ENCODE measurements at regions not wholly inside any gene's neighbourhood (a gene's known extent, or its start where the extent isn't known, plus 50 kb on each side); places are given as distances from the start of the nearest gene placed in this dataset.

DNA sequence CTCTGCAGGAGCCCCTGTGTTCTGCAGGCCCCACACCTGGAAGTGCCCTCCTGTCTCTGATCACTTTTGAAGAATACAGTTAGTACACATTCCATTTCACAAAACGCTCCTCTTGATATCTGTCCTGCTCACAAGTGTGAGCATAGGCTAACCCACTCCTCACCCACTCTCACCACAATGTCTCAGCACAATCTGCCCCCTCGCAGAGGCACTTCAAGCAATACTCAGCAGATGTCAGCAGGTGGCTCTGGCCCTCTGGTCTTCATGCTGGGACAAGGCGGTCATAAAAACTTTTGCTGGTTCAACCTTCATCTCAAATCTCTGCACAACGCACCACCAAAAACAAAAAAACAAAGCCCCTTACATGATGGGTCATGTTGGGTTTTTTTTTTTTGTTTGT, 671.2 kb downstream of the MATN1 start:
- no peak for ATAC-seq (replicated peaks)
- no peak overlapping the region for H3K4me3 Mint-ChIP-seq
- no peaks in the 10 kb centered on the region for H3K36me3 Mint-ChIP-seq
- peaks cover 9 to 12% of the 10 kb centered on the region in 2 donors for H3K27me3 Mint-ChIP-seq
- no peak for DNase-seq
- no peaks in the 10 kb centered on the region for H3K9me3 Mint-ChIP-seq
- H3K27ac Mint-ChIP-seq: no peak overlapping the region
- no peaks in the 10 kb centered on the region for H3K4me1 Mint-ChIP-seq

DNA sequence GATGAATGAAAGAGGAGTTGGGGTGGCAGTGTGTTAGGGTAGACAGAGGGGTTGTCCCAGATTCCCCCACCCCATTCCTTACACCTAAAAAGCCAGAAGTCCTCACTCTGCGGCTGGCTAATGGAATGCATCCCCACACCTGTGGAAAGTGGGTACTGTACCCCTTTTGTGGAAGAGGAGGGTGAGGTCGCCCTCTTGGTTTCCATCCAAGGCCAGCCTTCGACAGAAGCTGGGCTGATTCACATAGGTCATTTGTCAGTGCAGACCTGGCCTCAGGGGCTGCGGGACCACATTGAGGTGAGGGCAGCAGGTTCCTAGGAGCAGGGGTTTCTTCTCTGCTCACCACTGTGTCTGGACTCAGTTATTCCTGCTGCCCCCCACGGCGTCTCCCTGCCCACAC, 671.6 kb downstream of the MATN1 start:
- Mint-ChIP-seq H3K27ac (no peak overlapping the region), H3K9me3 (no peaks in the 10 kb centered on the region), H3K4me1 (no peaks in the 10 kb centered on the region), H3K4me3 (no peak overlapping the region), H3K36me3 (no peaks in the 10 kb centered on the region), H3K27me3 (peaks cover 8 to 12% of the 10 kb centered on the region in 2 donors)
- ATAC-seq (replicated peaks) (no peak), DNase-seq (no peak)

- Mint-ChIP-seq H3K9me3 (no peaks in the 10 kb centered on the region), H3K4me3 (no peak overlapping the region), H3K36me3 (no peaks in the 10 kb centered on the region), H3K4me1 (no peaks in the 10 kb centered on the region), H3K27me3 (peaks cover 5 to 12% of the 10 kb centered on the region in 2 donors), H3K27ac (no peak overlapping the region)
- DNase-seq (no peak), ATAC-seq (replicated peaks) (no peak)
Measured at GRCh38 chr1:30049748-30050296, 673.6 kb downstream of the MATN1 start.

DNA sequence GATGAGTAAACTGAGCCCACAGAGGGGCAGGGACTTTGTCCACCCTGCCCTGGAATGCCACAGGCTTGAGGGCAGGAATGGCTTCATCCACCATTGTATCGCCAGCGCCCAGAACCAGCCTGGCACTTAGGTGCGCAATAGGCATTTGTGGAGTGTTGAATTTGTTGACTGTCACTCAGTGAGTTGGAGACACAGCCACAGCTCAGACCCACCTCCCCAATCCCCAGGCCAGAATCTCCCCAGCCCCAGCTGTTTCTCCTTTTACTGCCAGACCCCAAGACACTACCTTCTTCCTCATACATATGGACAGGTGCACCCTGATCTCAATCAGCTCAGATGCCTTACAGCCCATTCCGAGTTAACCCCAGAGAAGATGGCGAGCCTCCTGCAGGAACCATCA, 674.5 kb downstream of the MATN1 start:
- peaks cover 5 to 12% of the 10 kb centered on the region in 2 donors for H3K27me3 Mint-ChIP-seq
- H3K36me3 Mint-ChIP-seq: peaks cover 3 to 4% of the 10 kb centered on the region in 2 donors
- DNase-seq: no peak
- H3K4me3 Mint-ChIP-seq: no peak overlapping the region
- ATAC-seq (replicated peaks): no peak
- H3K4me1 Mint-ChIP-seq: no peaks in the 10 kb centered on the region
- peaks cover 3 to 4% of the 10 kb centered on the region in 2 donors for H3K9me3 Mint-ChIP-seq
- H3K27ac Mint-ChIP-seq: no peak overlapping the region

DNA sequence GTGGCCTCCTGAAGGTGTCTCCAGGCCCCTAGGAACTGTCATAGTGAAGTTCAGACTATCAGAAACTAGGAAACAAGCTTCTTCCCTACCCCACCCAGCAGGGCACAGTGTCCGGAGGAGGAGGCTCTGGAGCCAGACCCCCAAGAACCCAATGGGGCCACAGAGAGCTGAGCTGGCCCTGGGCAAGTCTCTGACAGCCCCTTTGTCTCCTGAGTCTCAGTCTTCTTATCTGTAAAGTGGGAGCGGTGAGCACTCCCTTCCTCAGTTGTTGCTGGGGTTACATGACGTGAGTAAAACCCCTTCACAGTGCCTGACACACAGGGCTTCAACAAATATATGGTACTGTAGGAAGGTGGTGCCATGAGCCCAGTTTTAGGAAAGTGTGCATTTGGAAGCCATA, 675.8 kb downstream of the MATN1 start:
- Mint-ChIP-seq H3K36me3 (peaks cover 5 to 6% of the 10 kb centered on the region in 2 donors), H3K9me3 (peaks cover 7 to 9% of the 10 kb centered on the region in 2 donors), H3K4me3 (no peak overlapping the region), H3K4me1 (no peaks in the 10 kb centered on the region), H3K27ac (no peak overlapping the region), H3K27me3 (peaks cover 0 to 12% of the 10 kb centered on the region in 2 donors)
- no peak for DNase-seq
- no peak for ATAC-seq (replicated peaks)

- ATAC-seq (replicated peaks) (no peak), DNase-seq (no peak)
- Mint-ChIP-seq H3K4me1 (no peaks in the 10 kb centered on the region), H3K9me3 (peaks cover 7 to 9% of the 10 kb centered on the region in 2 donors), H3K4me3 (no peak overlapping the region), H3K27ac (no peak overlapping the region), H3K27me3 (peaks cover 0 to 6% of the 10 kb centered on the region in 2 donors), H3K36me3 (peaks cover 5 to 6% of the 10 kb centered on the region in 2 donors)
Measured at GRCh38 chr1:30046751-30047150, 676.6 kb downstream of the MATN1 start.

DNA sequence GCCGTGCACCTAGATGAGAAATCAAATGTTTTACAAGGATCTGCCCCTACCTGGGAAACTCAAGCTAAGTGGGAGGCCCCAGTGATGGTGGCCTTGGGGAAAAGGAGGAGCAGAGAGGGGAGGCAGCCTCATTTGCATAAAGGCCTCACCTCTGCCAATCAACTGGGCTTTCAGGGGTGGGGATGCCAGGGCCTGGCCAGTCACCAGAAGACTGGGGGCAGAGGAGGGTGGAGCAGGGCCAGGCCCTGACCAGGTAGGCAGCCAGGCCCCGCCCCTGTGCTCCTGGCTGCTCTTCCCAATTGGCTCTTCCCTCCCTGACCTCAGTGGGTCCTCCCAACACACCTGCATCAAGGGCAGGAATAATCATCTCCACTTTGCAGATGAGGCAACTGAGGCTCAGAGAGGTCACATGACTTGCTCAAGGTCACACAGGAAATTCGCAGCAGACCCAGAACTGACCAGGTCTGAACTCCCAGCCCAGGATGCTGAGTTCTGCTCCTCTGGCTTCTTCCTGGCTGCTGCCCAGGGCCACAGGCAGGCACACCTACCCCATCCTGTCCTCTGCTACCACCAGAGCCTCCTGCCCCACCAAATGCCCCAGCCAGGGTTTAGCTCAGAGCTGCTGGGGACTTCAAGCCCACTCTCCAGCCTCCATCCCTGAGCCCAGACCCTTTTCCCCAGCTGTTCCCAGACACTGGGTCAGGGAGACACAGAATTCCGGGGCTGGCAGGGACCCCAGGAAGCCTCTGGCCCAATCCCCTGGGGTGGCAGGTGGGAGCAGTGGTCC, 677.9 kb downstream of the MATN1 start:
- peaks cover 5 to 6% of the 10 kb centered on the region in 2 donors for H3K36me3 Mint-ChIP-seq
- ATAC-seq (replicated peaks) (no peak), DNase-seq (no peak)
- H3K4me1 Mint-ChIP-seq: no peaks in the 10 kb centered on the region
- no peak overlapping the region for H3K4me3 Mint-ChIP-seq
- no peak overlapping the region for H3K27ac Mint-ChIP-seq
- H3K9me3 Mint-ChIP-seq: peaks cover 7 to 9% of the 10 kb centered on the region in 2 donors
- H3K27me3 Mint-ChIP-seq: peaks cover 0 to 6% of the 10 kb centered on the region in 2 donors

GRCh38 chr1:30044656-30045144, 678.7 kb downstream of the MATN1 start:
- no peak overlapping the region for H3K27ac Mint-ChIP-seq

DNA sequence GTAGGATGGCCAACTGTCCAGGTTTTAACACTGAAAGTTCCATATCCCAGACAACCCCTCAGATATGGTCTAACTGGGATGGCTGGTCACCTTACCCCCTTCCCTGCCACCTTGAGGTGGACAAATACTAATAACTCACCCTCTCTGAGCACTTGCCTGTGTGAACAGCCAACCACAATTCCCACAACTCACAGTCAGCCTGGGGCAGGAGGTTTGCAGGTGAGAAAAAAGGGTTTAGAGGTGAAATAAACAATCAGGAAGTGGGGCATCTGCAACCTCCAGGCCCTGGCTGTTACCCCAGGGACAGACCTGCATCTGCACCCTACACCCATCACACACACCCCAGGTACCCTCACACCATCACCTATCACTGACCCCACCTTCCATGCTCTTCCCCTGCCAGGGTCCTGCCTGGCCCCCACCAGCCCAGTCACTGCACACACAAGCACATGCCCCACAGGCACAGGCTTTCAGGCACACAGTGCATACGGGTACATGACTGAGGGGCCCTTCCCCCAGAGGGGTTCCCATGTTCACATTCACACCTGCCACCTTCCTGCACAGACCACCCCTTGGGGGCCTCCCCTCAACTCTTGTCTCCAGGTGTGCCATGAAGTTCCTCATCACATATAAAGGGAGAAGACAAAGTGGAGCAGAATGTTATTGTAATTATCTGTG, 679.5 kb downstream of the MATN1 start:
- Mint-ChIP-seq H3K27me3 (peaks cover 0 to 6% of the 10 kb centered on the region in 2 donors), H3K4me3 (no peak overlapping the region), H3K9me3 (peaks cover 7 to 9% of the 10 kb centered on the region in 2 donors), H3K27ac (no peak overlapping the region), H3K36me3 (peaks cover 5 to 6% of the 10 kb centered on the region in 2 donors), H3K4me1 (no peaks in the 10 kb centered on the region)
- ATAC-seq (replicated peaks) (no peak), DNase-seq (no peak)

More at GRCh38 chr1:30044656-30045144, 678.7 kb downstream of the MATN1 start:
- H3K9me3 Mint-ChIP-seq: peaks cover 7 to 9% of the 10 kb centered on the region in 2 donors
- H3K36me3 Mint-ChIP-seq: peaks cover 5 to 6% of the 10 kb centered on the region in 2 donors
- no peaks in the 10 kb centered on the region for H3K4me1 Mint-ChIP-seq
- ATAC-seq (replicated peaks) (peak in 1 of 2 donors; percentile 33), DNase-seq (no peak)
- H3K27me3 Mint-ChIP-seq: peaks cover 0 to 6% of the 10 kb centered on the region in 2 donors
- H3K4me3 Mint-ChIP-seq: no peak overlapping the region

DNA sequence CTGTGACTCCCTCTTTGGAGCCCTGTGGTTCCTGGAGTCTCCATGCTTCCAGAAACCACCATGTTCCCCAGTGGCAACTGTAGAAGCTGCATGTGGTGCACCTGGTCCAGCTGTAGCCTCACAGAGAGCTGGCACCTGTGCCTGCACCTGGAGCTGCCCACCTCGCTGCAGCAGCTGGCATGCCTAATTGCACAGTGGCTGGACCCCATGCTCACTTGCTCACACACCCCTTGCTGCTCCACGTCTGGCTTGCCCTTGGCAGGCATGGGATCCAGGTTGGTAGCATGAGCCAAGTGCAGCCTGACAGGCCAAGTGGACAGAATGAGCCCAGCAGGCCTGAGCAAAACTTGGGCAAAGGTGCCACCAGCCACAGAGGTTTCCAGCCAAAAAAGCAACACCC, 680.1 kb downstream of the MATN1 start:
- no peak overlapping the region for H3K4me3 Mint-ChIP-seq
- peaks cover 5 to 6% of the 10 kb centered on the region in 2 donors for H3K27me3 Mint-ChIP-seq
- H3K36me3 Mint-ChIP-seq: peaks cover 5 to 6% of the 10 kb centered on the region in 2 donors
- DNase-seq: no peak
- no peak for ATAC-seq (replicated peaks)
- H3K27ac Mint-ChIP-seq: no peak overlapping the region
- H3K4me1 Mint-ChIP-seq: no peaks in the 10 kb centered on the region
- peaks cover 9% of the 10 kb centered on the region in 2 donors for H3K9me3 Mint-ChIP-seq

DNA sequence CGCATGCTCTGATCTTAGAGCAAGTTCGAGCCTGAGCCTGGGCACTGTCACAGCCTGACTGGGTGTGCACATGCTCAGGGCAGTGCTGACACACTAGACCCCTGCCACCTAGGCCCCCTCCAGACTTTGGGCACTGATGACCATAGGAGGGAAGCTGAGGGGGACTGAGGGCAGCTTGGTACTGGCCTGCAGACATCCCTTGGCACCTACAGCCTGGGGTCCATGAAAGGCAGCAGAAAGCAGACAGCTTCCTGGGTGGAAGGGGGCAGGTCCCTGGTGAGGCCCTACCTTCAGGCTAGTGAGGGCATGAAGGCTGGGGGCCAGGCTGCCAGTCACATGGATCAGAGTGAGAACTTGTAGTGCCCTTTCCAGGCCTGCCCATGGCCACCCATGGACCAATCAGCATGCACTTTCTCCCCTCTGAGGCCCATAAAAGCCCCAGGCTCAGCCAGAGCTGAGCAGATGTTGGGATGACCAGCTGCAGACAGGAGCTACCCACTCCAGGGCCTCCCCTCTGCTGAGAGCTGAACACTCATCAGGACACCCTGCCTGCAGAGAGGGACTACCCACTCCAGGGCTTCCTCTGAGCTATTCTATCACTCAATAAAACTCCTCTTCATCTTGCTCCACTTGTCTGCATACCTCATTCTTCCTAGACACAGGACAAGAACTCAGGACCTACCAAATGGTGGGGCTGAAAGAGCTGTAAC, 680.8 kb downstream of the MATN1 start:
- no peaks in the 10 kb centered on the region for H3K4me1 Mint-ChIP-seq
- no peak for DNase-seq

GRCh38 chr1:30041741-30042437, 681.5 kb downstream of the MATN1 start:
- Mint-ChIP-seq H3K4me1 (no peaks in the 10 kb centered on the region), H3K9me3 (peaks cover 9% of the 10 kb centered on the region in 2 donors), H3K36me3 (peaks cover 5 to 6% of the 10 kb centered on the region in 2 donors), H3K27ac (no peak overlapping the region), H3K4me3 (no peak overlapping the region), H3K27me3 (peaks cover 6 to 7% of the 10 kb centered on the region in 2 donors)
- DNase-seq (no peak), ATAC-seq (replicated peaks) (no peak)

More for the DNA sequence above, 680.8 kb downstream of the MATN1 start:
- ATAC-seq (replicated peaks): no peak
- H3K27ac Mint-ChIP-seq: no peak overlapping the region
- H3K9me3 Mint-ChIP-seq: peaks cover 9% of the 10 kb centered on the region in 2 donors
- H3K27me3 Mint-ChIP-seq: peaks cover 6 to 7% of the 10 kb centered on the region in 2 donors
- peaks cover 5 to 6% of the 10 kb centered on the region in 2 donors for H3K36me3 Mint-ChIP-seq
- no peak overlapping the region for H3K4me3 Mint-ChIP-seq

- peaks cover 6 to 12% of the 10 kb centered on the region in 2 donors for H3K27me3 Mint-ChIP-seq
- no peak for DNase-seq
- no peak for ATAC-seq (replicated peaks)
- no peaks in the 10 kb centered on the region for H3K4me1 Mint-ChIP-seq
- H3K9me3 Mint-ChIP-seq: peaks cover 9% of the 10 kb centered on the region in 2 donors
- H3K4me3 Mint-ChIP-seq: no peak overlapping the region
- no peak overlapping the region for H3K27ac Mint-ChIP-seq
- peaks cover 5 to 6% of the 10 kb centered on the region in 2 donors for H3K36me3 Mint-ChIP-seq
Measured at GRCh38 chr1:30040081-30041019, 683.0 kb downstream of the MATN1 start.
